Pons (tissue), 1 donor: ENCODE measurements at regions not wholly inside any gene's neighbourhood (a gene's known extent, or its start where the extent isn't known, plus 50 kb on each side); places are given as distances from the start of the nearest gene placed in this dataset.

ENCODE experiments used
- DNase-seq: peaks from one replicate; pipeline ENCODE4 v3.0.0-alpha.2; 2016; ENCODE audit warnings: low spot score

DNA sequence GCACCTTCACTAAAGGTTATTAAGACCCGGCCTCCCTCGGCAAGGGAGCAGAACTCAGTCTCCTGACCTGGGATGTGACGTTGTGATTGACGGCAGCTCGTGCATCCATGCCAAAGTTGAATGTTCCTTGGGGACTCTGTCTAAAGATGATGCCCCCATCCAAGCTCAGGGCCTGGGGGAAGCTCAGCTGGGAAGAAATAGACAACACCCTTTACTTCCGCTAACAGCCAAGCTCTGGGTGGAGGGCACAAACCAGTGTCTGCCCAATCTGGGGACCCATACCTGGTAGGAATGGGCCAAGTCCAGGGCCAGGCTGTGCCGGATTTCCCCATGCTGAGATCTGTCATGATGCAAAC, 95.4 kb downstream of the RMI2 start:
- DNase-seq = no peak

DNA sequence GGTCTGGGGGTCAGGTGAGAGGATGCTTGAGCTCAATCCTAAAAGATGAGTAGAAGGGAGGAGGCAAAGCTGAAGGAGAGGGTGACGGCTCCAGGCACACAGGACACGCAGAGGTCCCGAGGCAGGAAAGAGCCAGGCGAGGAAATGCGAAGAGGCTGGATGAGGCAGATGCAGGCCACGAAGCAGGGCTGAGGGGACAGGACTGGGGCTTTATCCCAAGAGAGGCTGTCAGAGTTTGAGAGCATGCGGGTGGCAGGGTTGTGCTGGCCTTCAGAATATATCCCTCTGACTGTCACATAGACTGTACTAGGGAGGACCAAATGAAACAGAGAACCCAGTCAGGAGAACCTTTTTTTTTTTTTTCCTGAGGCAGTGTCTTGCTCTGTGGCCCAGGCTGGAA, 100.2 kb downstream of the RMI2 start:
- no peak for DNase-seq

DNA sequence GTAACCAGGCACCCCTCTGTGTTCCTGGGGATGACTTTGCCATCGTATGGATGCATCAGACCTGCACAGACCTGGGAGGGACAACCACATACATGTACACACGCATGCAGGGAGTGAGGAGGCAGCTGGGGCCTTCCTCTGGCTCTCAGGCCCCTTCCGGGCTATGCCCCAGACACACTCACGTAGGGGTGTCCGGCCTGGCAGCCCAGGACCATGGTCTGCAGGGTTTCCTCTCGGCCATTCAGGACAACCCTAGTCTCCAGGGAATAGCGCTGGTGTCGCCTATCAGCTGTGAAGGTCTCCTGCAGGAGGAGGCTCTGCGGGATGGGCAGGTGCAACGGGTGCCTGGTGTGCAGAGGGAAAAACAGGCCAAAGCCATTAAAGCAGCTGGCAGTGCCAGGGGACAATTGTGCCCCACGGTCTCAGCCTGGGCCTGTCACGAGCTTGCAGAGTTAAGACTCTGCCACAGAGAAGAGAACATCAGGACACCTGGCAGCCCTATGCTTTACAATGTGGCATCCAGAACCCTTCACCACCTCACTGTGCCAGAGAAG, 101.4 kb downstream of the RMI2 start:
- DNase-seq = no peak

DNA sequence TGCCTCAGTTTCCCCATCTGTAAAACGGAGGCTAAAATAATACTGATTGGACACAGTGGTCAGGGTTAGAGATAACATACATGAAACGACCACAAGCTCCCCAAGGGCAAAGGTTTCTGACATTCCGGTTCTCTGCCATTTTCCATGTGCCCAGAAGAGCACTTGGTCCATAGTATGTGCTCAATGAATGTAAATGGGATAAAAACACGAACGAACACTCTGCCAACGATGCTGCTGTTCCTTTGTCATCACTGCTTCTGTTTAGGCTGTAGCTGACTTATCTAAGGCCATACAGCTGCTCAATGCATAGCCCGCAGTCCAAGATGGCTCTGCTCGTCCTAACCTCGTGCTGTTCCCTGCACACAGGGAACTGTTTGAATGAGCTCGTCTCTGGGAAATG, 102.0 kb downstream of the RMI2 start:
- no peak for DNase-seq

DNA sequence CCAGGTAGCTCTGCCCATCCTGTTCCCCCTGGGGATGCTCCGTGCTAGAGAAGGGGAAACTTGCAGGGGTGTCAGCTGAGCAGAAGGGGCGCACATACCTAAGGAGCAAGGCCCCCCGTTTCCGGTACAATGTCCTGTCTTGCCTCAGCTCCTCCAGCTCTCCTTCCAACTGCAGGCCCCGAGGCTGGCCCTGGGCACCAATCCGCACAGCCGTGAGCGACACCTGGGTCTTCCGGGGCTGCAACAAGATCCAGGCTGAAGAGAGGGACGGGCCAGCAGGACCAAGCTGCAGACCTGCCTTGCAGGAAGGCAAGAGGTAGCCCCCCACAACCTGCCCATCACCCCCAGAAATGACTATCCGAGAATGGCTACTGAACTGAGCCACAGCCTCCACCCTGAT, 102.6 kb downstream of the RMI2 start:
- no peak for DNase-seq

- DNase-seq = no peak
Observed at GRCh38 chr16:11448796-11449416, 103.6 kb downstream of the RMI2 start.

DNA sequence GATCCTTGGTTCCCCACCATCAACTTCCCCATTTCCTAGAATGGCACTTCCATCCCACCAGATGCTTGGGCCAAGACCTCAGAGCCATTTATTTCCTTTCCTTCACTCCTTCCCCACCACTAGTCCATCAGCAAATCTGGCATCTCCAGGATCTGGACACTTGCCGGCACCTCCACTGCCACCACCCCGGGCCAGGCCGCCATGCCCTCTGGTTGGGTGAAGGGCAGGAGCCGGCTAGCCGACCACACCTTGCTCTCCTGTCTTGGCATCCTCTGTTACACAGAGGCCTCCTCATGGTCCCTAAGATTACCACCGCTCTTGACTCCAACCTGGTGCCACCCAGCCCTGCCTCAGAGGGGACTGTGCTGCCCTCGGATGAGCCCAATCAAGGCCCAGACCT, 104.5 kb downstream of the RMI2 start:
- no peak for DNase-seq

DNA sequence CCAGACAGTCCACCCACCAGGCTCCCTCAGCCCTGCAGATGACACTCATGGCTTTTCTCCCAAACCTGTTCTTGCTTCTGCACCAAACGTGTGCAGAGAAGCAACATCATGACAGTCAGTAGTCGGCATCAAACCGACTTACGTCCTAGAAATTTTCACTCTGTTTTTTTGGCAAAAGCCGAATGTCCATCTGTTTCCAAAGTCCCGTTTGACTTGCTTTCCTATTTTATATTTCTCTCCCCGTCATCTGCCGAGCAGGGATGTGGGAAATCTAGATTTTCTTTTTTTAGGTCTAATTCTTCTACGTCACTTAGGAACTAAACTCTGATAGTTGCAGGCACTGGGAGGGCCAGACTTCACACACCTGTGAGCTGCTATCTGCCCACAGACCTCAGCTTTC, 104.9 kb downstream of the RMI2 start:
- DNase-seq = no peak

- no peak for DNase-seq
Observed at GRCh38 chr16:11452298-11452697, 107.0 kb downstream of the RMI2 start.

DNA sequence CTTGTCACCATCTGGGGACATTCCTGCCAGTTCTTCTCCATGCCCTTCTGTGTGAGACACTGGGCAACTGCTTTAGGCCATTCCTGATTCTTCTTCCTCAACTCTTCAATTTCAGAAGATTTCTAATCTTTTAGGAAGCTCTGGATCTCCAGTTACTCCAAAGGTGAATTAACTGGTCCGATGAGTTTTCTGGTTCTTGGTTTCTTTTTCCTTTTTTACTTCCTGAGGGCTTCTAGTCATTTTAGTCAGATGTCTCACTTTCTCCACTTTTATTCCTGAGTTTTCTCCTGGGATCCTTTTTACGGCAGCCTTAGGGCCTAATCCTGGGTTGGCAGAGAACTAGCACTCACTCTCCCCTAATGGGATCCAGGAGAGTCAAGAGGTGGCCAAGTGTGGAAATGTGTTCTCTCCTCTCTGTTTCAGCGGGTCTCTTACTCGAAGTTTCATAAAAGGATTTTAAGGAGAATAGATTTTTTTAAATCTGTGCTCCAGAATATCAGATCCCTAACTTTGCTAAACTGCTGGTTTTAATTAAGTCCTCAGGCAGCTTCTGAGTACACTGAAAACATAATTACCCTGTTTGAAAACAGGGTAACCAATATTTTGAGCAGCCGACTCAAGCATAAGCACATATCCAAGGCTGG, 107.6 kb downstream of the RMI2 start:
- DNase-seq = no peak

GRCh38 chr16:11456741-11457140, 111.5 kb downstream of the RMI2 start:
- DNase-seq = no peak

DNA sequence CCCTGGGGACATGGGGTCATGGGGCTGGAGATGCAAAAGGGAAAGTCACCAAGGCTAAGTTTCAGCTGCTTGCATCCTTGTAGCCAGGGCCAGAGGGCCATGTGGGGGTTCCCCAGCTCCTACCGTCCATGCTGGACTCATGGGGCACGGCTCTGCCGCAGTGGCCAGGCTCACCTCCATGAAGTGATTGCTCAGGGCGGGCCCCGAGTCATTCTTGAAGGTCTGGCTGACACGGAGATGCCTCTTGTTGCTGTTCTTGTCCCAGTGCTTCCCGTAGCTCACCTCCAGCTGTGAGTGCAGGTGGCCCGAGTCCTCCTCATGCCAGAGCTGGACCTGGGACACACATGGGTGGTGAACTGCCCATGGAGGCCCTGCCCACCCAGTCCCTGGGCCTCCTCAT, 114.5 kb downstream of the RMI2 start:
- DNase-seq = no peak

DNA sequence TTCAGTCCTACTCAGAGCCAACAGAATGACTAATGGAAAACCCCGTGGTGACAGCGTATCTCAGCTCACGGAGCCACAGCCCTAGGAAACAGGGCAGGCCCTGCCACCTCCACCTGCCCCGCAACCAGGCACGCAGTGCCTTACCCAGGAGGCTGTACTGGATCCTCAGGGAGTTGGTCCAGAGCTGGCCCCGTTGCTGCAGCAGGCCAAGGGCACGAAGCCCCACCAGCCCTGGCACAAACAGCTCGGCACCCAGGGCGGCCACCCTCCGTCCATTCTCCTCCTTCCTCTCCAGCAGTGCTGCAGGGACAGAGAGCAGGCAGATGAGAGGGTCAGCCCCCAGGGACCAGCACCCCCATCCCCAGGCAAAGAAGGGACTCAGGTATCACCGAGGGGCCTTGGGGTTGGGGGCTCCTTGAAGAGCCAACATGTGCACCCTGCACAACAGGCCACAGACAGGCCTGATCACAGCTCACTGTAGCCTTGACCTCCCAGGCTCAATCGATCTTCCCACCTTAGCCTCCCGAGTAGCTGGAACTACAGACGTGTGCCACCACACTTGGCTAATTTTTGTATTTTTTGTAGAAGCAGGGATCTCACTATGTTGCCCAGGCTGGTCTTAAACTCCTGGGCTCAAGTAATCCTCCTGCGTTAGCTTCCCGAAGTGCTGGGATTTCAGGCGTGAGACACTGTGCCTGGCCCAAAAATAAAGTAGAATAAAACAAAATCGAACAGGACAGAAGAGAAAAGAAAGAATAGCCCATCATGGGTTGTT, 115.7 kb downstream of the RMI2 start:
- no peak for DNase-seq

DNA sequence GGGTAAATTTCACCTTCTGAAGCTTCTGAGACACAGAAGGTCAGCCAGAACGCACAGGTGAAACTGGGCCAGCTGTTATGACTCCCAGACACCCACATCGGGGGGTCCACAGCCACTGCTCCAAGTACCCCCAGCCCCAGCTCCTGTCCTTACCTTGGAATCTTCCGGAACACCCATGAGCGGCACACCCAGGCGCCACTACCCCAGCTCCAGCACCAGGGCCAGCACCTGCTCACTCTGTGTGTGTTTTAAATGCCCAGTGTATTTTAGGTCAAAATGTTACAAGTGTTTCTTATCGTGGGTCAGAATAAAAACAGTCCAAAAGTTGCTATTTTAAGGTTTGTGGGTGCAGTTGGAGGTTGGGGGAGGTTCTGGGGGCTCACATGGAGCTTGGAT, 116.3 kb downstream of the RMI2 start:
- no peak for DNase-seq

GRCh38 chr16:11462036-11462435, 116.8 kb downstream of the RMI2 start:
- no peak for DNase-seq

DNA sequence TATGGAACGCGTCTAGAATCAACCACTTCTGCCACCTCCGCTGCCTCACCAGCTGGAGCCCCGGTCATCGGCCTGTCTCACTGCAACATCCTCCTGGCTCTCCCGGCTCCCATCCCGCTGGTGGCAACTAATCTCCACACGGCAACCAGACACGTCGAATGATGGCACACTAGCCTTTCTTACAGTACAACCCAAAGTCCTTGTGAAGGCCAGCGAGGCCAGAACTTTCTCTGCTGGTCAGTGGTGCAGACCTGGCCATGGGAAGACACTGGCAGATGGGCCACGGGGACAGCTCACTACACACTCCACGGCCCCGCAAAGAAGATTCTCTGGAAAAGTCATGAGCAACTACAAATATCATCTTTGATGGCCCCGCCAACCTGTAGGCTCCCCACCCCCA, 117.6 kb downstream of the RMI2 start:
- no peak for DNase-seq

DNA sequence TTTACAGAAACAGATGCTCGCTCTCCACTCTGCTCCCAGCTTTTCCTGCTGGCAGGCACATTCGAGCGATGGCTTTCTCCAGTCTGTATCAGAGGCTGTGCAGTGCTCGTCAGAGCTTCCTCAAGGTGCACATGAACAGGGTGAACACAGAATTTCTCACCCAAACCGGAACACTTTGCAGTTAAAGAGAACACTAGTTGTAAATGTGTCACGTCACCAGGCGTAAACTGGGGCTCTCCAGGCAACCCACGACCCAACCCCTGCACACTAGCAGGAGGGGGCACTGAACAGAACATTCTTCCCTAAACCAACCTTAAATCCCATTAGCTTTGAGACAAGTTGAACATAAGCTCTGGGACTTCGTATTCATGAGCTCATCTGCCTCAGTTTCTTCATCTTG, 119.0 kb downstream of the RMI2 start:
- no peak for DNase-seq

DNA sequence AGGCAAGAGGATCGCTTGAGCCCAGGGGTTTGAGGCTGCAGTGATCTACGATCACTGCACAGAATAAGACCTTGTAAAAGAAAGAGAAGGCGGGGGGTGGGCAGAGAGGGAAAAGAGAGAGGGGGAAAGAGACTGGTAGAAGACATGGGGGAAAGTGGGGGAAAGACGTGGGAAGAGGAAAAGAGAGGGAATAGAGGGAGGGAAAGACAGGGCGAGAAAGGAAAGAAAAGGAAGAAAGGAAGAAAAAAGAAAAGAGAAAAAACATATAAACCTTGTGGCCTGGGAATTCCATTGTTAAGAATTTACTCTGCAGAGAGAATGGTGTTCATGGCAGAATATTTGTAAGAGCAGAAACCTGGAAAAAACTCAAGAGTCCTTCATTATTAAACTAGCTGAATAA, 120.4 kb downstream of the RMI2 start:
- no peak for DNase-seq

GRCh38 chr16:11470676-11471415, 115.9 kb downstream of the LITAF start:
- no peak for DNase-seq

DNA sequence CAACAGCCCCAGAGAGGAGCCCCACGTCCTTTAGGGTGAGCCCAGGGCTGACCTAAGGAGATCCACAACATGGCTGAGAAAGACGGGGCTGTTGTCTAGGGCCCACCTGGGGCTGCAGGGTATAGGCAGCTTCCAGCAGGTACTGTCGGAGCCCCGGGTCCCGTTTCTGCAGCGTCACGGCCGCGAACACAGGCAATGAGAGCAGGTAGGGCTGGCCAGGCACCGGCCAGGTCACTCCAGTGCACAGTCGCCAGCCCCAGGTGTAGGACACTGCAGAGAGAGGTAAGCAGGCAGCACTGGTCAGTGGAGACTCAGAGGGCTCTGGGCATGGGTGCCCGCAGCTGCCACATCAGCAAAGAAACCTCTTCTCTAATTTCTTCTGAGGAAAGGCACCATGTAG, 115.2 kb downstream of the LITAF start:
- DNase-seq = no peak

- no peak for DNase-seq
Observed at GRCh38 chr16:11472410-11472809, 114.3 kb downstream of the LITAF start.

- DNase-seq = no peak
Observed at GRCh38 chr16:11472851-11473250, 113.9 kb downstream of the LITAF start.

DNA sequence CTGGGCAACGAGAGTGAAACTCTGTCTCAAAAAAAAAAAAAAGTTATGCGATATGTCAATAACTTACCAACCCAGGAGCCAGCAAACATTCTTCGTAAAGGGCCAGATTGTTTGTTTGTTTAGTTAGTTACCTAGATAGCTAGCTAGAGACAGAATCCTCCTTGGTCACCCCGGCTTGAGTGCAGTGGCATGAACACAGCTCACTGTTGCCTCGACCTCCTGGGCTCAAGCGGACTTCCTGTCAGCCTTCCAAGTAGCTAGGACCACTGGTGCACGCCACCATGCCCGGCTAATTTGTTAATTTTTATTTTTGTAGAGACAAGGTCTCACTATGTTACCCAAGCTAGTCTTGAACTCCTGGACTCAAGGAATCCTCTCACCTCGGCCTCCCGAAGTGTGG, 113.0 kb downstream of the LITAF start:
- no peak for DNase-seq
